GM18909 (cell line): ENCODE measurements at regions not wholly inside any gene's neighbourhood (a gene's known extent, or its start where the extent isn't known, plus 50 kb on each side); places are given as distances from the start of the nearest gene placed in this dataset.
"Not testable (repeated sequence)": the region's sequence is repeated elsewhere in the genome, so short reads cannot be mapped to it uniquely, and the experiment has no call there.

Experiments used
- ATAC-seq: cut with Tn5 transposase; IDR thresholded peaks from one replicate; pipeline ENCODE4 v1.9.1; 2021; ENCODE audit warnings: mild to moderate bottlenecking; ENCODE audit not compliant: unreplicated experiment, poor library complexity

DNA sequence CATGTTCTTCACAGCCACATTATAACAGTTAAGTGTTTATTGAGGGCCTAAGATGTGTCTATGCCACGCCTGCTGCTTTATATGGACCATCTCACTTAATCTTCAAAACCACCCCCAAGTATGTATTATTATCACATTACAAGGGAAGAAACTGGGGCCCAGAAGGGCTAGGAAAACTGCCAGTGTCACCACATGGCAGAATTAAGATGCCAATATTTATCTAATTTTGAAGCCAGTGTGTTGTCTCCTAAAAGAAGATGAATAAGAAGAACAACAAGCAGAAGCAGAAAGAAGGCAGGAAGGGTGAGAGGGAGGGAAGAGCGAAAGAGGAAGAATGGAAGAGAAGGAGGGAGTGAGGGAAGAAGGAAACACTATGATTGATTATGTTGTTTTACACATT lies 491.3 kb upstream of the IL12A start:
- ATAC-seq: no peak

DNA sequence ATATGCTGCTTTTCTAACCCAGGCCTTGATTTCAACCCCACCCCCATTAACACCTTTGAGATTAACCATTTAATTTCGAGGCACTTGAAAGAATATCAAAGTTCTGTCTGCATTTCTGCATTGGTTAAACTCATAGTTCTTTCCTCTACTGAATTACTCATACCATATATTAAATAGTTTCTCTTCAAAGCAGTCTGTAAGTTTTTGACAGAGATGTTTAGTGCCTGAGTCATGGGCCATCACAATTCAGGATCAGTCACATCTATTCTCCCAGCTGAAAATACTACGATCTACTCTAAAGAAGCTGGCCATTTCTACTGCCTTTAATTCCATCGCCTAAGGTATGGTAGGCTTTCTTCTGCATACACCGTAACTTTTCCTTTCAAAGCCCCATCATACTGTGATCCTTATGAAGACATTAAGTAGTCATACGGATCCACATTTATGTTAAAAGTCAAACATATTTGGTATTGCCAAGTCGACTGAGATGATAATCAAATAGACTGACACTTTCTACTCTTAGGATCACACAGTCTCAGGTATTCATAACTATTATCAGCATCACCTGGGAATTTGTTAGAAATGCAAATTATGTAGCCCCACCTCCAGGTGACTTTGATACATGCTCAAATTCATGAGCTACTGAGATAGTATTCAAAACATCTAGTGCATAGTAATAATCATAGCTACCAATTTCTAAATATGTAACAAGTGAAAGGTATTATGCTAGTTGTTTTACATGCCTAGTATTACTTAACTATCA lies 489.4 kb upstream of the IL12A start:
- ATAC-seq: no peak

DNA sequence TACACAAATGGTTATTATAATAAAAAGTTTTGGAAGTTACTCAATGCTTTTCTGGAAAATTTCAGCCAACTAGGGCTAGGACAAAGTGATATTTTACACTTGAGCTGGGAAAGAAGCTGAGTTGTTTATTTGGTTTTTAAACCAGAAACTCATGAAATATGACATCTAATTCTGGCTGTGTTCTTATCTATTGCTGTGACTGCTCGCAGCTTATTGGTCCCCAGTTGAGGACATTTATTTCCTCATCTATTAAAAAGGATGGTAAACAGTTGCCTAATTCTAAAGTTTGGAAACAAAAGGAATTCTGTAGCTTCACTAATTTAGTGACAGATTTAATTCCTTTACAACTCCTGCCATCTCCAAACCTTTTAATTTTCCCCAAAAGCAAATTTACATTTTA lies 487.6 kb upstream of the IL12A start:
- ATAC-seq: no peak

DNA sequence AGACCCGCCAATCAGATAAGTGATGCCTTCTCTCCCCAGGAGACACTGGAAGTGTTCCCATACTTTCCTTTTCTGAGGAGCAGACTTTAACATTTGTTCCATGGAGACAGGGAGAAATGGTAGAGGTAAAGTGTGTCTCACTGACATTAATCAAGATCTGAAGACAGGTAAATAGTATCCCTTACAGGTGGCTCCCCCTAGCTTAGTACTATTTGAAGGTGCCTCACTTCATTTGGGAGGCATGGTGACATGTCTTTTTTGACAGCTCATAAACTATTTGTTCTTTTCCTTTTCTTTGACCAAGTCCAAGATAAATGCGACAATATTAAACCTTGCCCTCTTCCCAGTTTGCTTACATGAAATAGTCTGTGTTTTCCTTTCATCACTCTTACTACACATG lies 485.6 kb upstream of the IL12A start:
- ATAC-seq: no peak

DNA sequence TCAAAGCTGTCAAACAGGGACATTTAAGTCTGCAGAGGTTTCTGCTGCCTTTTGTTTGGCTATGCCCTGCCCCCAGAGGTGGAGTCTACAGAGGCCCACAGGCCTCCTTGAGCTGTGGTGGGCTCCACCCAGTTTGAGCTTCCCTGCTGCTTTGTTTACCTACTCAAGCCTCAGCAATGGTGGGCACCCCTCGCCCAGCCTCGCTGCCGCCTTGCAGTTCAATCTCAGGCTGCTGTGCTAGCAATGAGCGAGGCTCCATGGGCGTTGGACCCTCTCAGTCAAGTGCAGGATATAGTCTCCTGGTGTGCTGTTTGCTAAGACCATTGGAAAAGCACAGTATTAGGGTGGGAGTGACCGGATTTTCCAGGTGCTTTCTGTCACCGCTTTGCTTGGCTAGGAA lies 477.6 kb upstream of the IL12A start:
- ATAC-seq: not testable (repeated sequence)

DNA sequence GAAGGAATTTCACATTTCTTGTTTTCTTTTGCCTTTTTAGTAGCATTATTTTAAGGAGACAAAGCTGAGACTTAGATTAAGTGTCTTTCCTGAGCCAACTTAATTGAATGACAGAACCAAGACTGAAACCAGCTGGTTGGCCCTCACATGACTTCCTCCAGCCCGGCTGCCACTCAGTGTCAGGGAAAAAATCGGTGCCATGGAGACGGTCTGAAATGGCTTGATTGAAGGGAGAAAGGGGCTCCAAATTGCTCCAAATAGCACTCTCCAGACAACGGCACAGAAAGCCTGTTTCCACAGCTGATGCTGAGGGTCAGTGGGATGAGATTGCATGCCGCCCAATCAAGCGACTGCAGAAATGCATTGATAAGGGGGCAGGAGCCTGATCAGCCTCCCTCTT lies 475.2 kb upstream of the IL12A start:
- no peak for ATAC-seq

DNA sequence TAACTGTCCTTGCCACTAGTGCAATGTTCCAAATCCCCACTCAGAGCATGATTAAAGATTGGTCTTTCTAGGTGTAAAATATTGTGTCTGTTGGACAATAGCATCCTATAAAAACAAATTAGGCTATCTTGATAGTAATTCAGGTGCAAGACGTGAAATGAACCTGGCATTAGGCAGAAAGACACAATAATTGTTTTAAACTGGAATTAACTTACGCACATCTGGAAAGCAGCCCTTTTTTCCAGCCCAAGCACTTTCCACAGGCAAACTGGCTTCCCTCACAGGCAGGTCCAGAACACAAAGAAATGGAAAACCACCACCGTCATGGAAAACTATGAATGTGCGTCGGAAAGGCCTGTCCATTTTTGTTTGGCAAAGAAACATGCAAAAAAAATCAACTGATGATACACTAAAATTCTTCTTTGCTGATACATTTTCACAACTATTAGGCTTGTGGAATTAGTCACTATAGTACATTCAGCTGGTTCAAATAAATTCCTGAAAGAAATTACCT lies 474.7 kb upstream of the IL12A start:
- ATAC-seq: no peak

DNA sequence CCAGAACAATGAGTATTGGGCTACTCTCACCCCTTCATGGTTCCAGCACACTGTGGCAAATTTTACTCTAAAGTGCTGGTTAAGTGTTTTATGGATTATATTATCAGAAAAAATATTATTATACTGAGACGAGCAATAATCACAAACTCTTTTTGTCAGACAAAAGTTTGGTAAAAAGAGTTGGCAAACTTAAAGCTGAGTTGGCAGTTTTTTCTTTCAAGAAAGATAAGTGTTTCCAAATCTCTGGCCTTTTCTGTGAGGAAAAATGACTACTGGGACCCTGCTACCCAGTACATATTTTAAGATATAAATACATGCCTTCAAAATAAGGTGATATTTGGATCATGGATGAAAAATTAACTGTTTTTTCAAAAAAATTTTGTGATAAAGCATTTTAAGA lies 471.5 kb upstream of the IL12A start:
- ATAC-seq: no peak

DNA sequence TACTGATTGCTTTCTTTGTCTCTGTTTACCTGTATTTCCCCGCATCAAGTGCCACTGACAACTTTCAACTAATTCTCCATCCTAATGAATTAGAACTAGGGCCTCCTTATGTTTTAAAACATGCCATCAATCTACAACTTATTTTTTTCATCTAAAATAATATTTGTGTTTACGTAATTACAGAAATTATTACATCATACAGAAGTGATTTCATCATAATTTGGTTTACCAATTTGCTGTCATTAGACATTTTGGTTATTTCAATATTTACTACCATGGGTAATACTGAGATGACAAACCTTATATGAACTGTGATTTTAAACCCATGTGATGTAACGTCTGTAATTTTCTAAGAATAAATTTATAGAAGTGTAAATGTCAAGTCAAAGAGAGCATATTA lies 468.0 kb upstream of the IL12A start:
- no peak for ATAC-seq

DNA sequence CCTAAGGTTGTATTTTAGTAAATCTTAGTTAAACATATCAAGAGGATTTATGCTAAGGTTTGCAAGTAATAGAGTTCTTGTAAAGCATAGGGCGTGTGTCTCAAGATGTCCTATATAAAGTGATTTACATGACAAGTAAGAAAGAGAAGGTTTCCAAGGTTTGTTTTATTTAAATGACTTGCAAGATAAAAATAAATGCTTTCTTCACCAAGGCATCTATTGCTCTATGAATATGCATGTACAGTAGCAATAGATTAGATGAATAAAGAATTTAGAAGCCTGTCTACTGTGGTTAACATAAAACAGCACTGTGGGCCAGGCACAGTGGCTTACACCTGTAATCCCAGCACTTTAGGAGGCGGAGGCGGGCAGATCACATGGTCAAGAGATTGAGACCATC lies 466.4 kb upstream of the IL12A start:
- no peak for ATAC-seq

DNA sequence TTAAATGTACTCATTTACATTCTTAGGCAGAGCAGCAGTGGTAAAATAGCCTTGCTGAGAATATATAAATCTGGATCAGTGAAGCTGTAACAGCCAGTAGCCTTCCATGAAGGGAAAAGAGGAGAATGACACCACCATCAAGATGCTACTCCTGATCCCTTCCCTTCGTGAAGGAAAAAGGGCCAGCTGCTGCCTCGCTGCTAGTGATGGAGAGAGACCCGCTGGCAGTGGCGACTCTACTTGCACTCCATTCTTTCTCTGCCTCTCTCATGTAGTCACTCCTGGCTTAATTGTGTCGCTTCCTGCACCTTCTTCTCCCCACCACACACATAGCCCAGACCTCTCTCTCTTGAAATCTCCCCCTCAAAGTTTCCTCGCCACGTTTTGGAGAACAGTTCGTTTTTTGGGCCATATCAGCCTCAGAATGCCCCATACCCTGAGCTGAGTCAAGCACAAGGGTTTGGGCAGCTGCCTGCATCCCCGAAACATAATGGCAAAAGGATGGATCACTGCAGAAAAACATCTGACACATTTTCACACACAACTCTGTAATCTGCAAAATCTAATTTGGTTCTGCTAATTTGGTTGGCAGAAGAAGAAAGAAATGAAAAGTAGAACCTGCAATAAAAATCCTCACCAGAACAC lies 460.3 kb upstream of the IL12A start:
- no peak for ATAC-seq

DNA sequence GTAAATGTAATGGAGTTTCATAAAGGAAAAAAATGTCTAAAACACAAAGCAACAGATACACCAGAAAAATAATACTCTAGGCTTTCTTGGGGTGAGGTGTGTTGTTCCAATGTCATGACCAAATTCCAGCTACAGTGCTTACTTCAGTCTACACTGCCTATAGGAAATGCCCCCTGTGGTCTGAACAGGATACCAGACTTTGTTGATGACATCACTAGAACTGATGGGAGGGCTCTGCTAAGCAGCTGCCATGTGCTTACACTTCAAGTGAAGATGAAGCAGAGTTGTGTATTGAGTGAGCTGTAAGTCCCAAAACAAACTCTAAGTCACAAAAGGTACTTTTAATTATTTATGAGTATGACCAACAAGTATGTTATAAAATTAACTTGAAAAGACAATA lies 456.1 kb upstream of the IL12A start:
- ATAC-seq: no peak

DNA sequence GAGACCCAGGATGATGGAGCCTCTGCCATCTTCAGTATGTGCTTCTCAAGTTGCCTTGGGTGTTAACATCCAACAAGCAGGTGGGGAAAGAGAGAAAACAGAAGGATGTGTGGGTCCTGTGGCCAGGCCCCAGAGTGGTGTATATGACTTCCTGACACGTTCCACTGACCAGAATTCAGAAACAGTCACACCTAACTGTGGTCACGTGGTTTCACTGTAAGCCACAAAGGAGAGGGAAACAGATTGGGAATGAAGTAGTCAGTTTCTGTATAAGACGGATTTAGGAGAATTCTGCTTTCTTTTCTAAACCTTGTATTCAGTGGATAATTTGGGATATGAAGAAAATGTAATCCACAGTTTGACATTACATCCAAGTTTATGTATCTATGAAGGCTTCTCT lies 454.1 kb upstream of the IL12A start:
- ATAC-seq: no peak

DNA sequence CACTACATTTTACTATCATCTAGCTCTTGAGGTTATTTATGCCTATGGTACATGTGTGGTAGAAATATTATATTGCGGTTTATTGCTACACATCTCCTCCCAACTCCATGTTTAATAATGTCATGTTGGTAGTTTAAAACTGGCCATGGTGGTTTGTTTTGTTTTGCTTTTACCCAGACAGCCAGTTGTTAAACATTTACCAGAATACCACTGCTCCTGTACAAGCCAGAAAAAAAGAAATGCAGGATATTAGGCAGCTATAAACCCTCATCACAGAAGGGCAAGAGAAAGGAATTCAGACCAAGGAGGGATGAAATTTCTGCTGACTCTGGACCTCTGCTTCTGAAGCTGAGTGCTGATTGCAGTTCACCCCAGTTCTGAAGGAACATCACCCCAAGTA lies 451.8 kb upstream of the IL12A start:
- ATAC-seq: no peak

DNA sequence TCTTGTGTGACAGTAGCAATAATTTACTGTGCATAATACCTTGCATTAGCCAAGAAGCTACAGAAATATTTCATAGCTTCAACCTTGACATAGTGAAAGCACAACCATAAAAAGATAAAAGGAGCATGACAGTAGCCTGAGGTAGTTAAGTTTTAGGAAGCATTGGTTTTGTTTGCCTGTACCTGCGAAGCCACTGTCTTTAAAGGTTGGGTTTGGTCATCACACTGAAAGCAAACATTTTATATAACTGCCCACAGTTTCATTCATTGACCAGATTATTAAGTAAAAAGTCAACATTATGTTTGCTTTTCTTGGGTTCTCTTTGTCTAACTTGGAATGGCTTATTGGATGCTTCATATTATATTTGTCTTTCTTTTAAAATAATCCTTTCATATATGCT lies 450.1 kb upstream of the IL12A start:
- no peak for ATAC-seq

DNA sequence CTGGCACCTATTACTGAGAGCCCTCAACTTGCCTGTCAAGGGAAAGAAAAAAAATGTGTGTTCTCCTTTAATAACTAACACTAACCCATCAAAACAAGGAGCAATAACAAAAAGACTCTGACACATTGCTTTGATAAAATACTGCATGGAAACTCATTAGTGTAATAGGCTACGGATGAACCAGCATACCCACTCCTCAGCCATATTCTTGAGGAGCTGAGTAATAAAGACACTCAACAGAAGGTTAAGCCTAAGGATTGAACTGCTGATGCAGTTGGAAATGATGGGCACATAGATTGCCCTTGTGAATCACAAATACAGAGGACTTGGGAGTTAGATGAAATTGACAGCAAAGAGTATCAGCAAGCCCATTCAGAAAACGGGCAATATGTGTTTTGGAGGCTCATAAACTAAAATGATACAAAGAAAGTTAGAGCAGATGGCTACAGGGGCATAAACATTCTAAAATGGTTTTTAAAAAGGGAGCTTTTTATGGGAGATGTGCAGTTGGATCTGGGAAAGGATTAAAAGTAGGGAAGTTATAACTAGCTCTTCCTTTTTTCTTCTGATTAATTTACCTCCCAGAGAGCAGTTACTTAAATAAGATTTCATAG lies 447.6 kb upstream of the IL12A start:
- ATAC-seq: no peak

DNA sequence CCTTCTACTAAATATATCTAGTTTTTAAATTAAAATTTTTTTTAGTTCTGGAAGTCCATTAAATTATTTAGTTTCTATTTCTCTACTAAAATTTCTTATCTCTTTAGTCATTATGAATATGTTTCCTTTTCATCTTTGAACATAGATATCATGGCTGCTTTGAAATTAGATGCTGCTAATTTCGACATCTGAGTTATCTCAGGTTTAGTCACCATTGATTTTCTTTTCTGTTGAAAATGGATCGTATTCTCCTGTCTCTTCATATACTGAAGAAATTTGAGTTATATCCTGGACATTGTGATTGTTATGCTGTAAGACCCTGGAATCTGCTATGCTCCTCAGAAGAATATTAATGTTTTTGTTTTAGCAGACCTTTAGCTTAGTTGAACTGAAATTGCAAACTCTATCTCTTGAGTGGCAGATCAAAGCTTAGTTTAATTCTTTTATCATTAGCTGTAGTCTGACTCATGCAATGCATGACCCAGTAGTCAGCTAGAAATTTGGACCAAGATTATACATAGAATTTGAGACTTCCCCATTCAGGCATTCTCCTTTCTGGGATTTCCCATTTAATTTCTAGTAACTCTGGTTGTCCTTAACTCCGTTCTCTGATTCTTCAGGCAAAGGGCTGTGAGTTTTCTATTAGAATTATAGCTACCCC lies 439.8 kb upstream of the IL12A start:
- ATAC-seq: no peak

DNA sequence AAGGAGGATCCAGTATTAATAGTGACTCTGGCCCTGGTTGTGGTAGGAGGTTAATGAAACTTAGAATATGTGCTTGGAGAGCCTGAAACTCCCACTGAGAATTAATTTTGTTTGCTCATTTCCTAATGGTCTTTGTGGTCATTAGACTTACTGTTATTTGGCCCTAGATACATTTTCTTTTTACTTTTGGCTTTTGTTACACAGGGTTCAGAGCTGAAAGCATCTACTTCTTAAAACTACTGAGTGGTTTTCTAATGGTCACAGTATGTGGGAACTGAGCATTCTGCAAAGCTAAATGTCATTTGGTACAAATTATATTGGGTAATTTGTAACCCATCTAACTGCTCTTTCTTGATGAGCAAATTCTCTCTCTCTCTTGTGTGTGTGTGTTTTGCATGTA lies 433.4 kb upstream of the IL12A start:
- no peak for ATAC-seq

DNA sequence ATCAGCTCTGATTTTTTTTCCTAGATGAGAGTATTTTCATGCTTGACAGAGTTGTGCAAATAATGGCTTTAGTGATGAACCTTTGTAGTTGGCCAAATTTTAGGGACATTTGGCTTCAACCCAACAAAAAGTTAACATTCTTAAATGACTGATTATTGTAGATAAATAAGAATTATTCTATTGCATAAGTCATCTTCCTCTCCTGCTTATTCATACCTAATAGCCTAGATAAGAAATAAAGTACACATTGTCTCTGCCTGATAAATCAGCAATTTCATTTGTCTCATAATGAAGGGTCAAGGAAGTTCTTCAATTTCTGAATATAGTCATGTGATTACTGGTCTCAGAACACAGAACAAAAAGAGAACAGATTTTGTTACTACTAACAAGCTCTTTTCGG lies 428.9 kb upstream of the IL12A start:
- ATAC-seq: no peak

DNA sequence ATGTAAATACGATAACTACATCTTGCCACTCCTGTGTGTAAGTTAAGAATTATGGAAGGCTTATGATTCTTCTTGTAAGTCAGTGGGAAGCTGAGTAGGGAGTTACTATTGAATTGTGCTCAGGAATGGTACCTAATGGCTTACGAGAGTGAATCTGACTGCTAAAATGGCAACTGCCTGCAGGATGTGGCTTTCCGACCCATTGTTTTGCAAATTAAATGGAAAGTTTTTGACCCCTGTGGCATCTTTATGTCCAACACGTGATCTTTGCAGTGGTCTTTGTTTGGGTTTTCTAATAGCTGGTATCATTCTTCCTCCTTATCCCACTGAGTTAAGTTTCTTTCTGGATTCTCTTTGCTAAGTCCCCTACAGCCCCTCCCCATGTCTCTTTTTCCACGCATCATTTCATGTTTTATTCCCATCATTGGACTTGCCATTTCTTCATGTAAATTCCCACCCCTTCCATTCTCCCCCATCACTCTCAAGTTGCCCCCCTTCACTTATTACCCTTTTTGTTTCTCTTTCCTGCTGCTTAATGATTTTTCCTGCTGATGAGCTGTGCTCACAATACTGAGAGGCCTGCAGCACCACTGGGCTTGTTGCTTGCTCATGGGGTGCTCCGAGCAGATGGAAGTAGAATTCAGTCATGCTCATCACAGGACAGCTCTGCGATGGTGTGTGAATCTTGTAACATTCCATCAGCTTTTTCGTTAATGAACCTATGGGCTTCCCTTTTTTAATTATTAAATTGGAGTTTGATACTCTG lies 428.2 kb upstream of the IL12A start:
- no peak for ATAC-seq
